NCI-H2171 (cell line): ENCODE measurements at regions not wholly inside any gene's neighbourhood (a gene's known extent, or its start where the extent isn't known, plus 50 kb on each side); places are given as distances from the start of the nearest gene placed in this dataset.

Source experiments
- DNase-seq: peaks from one replicate; lab custom pipeline; 2025; lab: John Stamatoyannopoulos, UW

DNA sequence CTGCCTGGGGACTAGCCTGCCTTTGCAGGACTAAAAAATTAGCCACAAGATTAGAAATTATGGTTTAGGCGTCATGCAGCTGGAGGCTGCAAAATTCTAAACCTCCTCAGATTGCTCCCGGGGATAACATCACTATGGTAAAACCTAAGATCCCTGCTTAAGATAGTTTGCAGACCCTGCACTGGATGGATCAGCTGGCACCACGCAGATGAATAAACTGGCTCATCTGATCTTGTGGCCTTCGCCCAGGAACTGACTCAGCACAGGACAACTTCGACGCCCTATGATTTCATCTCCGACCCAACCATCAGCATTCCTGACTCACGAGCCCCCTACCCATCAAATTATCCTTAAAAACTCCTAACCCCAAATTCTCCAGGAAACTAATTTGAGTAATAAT lies 482.4 kb downstream of the SPRY1 start:
- no peak for DNase-seq

DNA sequence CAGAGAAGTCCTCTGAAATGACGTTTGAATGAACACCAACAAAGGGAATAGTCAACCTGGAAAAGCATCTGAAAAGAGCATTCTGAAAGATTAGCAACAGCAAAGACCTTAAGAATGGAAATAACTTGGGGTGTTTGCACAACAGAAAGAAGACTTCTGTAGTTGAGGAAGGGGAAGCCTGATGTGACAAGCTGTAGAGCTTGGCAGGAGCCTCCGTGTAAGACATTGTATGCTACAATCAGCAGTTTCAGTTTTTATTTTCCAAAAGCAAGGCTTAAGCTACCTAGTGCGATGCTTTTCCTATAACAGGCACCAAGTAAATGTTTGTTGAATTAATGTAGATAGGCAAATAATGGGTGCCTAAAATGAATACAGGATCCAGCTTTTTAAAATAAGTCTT lies 484.0 kb downstream of the SPRY1 start:
- no peak for DNase-seq

DNA sequence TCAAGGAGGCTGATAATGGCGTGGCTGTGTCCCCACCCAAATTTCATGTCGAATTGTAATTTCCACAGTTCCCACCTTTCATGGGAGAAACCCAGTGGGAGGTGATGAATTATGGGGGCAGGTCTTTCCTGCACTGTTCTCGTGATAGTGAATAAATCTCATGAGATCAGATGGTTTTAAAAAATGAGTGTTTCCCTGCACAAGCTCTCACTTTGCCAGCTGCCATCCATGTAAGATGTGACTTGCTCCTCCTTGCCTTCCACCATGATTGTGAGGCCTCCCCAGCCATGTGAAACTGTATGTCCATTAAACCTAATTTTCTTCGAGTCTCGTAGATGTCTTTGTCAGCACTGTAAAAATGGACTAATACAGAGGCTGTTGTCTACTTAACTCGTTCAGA lies 488.3 kb downstream of the SPRY1 start:
- DNase-seq, result no peak

DNA sequence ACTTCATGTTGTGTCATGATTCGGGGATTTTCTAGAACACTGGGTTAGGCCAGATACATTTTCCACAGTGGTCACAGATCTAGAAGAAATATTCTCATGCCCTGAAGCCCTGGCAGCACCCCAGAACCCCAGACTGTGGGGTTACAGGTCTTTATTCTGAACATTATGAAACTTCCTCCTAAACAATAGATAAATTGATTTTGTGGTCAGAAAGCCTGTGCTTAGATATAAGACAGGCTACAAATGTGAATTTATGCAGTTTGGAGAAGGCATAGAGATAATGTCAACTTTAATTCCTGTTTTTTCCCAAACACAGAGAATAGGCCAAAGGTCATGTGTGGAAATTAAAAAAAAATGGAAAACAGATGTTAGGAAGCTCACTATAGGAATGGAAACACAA lies 492.9 kb downstream of the SPRY1 start:
- DNase-seq, result no peak

DNA sequence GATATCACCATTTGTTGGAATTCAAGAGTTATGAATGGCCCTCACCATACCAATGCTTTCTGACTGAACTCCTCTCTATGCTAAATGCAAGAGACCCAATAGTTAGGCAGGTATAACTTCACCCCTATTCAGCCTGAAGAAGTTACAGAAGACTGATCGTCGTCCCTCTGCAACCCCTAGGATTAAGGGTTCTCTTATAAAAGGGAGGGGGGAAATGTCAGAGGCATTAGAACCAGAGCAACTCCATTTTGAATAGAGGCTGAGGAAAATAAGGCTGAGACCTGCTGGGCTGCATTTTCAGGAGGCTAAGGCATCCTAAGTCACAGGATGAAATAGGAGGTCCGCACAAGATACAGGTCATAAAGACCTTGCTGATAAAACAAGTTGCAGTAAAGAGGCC lies 494.3 kb downstream of the SPRY1 start:
- DNase-seq, result no peak

DNA sequence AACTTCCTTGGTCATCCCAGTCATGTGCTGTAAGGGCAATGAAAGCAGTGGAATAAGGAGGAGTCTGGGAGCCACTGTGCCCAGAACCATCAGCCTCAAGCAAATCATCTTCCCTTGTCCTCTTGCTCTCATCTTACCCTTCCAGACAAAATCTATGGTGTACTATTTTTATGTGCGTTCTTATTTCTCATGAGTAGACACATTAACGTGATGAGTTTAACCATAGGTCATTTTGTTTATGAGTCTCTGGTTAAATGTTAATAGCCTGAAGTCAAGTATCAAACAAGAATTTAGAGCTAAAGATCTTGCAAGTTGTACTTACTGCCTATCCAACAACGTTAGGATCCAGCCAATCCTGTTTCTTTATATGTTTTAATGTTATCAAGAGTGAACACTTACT lies 495.3 kb downstream of the SPRY1 start:
- no peak for DNase-seq

DNA sequence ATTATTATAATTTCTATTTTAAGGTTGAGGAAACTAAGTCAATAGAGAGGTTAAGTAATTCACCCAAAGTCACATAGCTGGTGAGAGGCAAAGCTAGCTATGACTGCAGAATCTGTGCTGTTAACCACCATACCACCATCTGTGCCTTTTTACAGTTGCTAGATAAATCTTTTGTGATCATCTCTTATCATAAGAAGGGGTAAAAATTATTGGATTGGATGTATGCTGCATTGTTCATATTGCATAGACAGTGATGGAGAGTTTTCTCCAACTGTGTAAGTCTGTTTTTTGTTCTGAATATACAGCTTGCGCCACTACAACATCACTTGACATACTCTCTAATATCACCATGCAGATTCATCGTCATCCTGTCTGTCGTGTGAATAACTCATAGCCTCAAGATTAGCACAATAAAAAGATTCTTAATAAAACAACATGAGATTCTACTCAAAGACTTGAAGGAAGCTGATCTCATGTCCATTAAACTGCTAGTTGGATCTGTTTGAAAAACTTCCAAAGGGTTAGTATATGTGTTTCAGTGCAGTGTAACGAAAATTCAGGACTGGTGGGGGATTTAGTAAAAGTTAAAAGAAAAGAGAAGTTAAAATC lies 495.9 kb downstream of the SPRY1 start:
- DNase-seq, result no peak

DNA sequence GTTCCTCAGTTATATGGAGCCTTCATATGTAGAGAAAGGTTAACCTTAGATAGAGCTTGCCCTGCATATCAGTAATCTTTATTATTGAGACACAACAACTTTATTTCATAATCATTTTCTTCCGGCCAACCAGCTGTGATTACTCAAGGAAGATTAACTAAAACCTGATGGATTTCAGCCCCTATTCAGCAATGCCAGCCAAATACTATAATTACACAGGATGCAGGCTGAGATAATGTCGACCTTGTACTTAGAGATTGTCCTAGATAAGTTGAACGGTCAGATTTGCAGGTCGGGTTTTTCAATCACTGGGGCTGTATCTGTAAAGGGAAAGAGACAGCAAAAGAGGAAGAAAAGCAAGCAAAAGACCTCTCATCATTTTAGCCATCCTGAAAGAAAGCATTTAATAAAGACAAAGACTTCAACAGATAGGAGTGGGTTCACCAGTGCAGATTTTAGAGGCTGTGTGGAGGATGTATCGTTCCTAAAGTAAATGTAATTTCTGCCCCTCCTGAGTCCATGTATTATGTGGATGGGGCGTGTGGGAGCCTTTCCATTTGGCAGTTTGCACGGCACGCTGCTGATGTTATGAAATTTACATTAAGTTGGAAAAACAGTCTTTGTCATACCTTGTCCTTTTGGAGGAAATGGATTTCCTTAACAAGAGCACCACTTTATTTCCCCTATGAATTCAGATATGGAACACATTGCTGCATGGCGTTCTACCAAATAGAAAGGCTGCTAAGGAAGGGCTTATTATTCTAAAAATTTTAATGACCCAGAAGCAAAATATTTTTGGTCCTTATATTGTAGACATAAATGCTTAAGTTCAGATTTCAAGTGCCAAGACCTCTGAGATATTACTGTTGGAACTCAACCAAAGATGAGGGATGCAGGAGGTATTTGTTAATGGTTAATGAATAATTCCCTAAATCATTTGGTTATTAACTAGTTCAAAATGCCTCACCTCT lies 496.7 kb downstream of the SPRY1 start:
- DNase-seq, result no peak

DNA sequence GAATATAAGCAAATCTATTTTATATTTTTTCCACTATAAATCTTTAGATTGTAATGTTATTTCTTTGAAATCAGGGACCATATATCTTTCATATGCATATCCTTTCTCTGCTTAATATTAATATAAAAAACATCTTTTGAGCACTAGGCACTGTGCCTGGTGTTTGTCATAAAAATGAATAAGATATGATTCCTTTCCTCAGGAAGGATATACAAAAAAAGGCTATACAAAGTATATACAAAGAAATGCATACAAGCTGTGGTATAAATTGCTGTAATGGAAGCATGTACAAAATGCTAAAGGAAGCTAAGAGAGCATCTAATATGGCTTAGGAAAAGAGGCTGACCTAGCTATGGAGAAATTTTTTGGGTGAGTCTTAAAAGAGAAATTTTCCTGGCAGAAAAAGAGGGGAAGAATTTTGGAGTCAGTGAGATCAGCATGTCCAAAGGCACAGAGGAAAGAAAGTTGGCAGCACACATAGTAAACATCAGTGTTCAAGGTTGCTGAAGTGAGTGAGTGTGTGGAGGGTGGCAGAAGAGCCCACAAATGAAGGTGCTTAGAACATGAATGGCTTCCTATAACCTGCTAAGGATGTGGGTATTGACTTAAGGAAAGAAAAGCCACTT lies 500.0 kb downstream of the SPRY1 start:
- DNase-seq, result no peak

DNA sequence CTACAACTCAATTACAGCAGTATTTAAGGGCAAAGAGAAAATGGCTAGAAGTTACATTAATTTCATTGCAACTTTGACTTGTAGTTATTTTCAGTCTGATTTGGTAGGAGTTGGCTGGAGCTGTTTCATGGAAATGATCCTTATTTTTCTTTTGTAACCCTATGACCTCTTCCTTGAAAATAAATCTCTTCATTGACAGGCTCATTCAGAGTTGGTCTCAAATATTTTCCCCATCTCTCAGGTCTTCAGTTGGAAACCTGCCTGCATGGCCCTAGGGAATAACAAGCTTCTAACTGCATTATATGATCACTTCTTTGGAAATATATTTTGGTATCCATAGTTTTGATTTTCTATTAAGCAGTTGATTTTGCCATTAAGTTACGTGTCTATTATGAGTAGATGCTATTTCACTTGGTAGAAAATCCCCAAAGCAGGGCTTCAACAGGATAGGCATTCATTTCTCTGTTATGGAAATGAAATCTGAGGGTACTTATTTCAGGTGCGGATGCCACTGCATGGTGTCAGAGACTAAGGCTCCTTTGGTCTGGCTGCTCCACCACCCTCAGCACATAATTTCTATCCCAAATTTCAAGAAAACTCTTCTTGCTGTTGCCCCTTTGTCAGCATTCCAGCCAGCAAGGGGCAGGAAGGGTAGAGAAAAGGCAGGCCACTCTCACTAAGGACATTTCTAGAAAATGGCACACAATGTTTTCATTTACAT lies 502.5 kb downstream of the SPRY1 start:
- DNase-seq, result no peak

DNA sequence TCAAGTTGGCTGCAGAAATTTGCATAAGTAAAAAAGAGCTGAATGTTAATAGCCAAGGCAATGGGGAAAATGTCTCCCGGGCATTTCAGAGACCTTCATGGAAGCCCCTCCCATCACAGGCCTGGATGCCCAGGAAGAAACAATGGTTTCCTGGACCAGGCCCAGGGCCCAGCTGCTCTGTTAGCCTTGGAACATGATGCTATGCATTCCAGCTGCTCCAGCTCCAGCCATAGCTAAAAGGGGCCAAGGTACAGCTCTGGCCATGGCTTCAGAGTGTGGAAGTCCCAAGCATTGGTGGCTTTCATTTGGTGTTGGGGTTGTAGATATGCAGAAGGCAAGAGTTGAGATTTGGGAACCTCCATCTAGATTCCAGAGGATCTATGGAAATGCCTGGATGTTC lies 508.3 kb downstream of the SPRY1 start:
- DNase-seq, result no peak

DNA sequence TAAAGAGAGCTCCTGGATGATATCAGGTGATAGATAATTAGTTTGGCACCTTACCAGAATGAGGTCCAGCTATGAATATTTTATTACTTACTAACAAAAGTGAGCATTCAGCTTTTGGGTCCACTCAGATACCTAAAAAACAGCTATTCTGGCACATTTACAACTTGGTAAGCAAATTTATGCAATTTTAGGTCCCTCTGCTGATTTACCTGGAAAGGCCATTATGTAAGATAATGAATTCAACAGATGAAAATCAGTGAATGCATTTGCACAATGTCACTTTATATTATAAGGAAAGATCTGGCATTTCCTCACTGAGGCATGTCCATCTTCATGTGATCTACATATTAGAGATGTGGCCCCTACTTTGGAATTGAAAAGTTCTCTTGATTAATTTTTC lies 517.0 kb downstream of the SPRY1 start:
- DNase-seq, result no peak

DNA sequence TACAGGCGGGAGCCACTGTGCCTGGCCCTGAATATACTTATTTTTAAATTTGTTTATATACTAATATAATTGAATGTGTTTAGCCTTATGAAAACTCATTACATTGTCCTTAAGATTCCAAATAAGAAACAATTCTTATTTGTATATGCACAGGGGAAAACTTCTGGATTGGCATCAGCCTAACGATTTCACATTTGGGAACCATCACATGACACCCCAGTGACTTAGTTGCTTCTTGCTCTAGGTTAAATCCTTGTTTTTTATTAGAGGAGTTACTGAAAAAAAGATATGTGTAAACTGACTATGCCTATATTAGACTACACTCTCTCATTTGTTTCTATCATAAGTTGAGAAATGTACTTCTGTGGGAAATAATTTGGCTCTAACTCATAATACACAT lies 520.2 kb downstream of the SPRY1 start:
- no peak for DNase-seq

DNA sequence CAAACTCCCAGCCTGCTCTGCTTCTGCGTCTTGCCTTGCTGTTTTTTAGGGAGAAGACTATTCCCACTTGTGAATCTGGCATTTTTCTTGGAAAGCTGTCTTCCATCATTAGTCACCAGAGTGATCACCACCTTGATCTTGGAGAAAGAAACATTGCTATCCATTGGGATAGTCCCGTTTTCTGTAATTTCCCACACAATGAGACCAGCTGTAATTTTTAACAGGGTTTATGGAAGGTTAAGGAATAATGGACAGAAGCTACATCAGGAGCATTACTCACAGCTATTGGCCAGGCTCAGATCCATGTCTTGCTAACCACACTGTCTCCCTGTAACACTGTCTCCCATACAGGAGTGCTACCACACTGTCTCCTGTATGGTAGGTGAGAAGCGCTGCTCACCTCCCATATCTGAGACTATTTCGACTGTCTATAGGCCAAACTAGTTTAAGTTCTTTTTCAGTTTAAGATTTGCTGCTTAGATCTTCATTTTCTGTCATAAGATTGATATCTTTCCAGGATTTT lies 523.0 kb downstream of the SPRY1 start:
- DNase-seq, result no peak

DNA sequence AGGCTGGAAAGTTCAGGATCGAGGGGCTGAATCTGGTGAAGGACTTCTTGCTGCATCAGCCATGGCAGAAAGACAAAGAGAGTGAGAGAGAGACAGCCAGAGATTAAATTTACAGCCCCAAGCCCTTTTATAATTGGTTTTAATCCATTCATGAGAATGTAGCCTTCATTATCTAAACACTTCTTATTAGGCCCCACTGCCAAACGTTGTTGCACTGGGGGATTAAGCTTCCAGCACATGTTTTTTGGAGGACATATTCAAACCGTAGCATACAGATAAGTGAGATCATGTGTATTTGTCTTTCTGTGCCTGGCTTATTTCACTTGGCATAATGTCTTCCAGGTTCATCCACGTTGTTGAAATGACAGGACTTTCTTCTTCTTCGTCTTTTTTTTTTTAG lies 524.7 kb downstream of the SPRY1 start:
- DNase-seq, result no peak

DNA sequence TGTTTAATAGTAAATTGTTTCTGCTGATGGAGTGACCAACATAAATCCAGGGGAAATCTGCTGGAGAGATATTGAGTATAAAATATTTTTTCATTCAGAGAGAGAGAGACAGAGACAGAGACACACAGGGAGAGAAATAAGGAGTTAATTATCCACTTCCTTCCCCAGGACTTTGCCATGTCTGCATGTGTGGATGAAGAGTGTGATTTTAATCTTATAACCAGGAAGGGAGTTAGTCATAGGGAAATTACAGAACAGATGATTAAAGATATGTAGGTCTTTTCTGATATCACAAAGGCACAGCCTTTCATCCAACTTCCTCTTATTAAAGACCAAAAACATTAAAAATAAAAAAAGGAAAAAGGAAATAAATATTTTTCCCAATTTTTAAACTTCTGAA lies 526.3 kb downstream of the SPRY1 start:
- no peak for DNase-seq

DNA sequence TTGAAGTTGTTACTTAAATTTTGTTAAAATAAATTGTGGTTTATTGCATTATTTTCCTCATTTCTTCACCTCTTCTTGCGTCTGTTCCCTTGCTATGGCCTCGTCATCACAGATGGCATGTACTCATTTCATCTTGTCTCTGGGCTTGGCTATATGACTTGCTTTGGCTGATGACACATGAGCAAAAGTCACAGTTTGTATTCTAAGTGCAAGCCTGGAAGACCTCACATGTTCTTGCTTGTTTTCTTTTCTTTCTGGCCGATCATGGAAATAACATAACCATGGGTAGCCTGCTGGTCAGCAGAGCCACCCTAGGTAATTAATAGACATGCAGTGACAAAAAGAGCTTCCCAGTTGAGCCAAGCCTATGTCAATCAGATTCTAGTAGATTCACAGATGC lies 527.9 kb downstream of the SPRY1 start:
- DNase-seq, result no peak

DNA sequence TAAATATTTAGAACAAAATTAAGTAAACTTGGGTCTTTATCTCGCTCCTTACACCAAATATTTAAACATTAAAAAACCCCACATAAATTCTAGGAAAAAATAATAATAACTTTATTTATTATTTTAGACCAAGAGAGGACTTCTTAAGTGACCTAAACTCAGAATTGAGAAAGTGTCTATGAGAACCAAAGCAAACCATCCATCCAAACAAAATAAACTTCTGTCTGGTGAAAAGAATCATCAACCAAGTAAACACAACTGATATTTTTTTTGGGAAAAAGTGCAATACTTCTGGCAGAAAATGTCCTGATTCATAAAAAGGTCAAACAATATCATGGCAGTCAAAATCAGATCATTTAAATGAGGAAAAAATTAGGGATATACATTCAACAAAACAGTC lies 533.0 kb downstream of the SPRY1 start:
- DNase-seq, result no peak

DNA sequence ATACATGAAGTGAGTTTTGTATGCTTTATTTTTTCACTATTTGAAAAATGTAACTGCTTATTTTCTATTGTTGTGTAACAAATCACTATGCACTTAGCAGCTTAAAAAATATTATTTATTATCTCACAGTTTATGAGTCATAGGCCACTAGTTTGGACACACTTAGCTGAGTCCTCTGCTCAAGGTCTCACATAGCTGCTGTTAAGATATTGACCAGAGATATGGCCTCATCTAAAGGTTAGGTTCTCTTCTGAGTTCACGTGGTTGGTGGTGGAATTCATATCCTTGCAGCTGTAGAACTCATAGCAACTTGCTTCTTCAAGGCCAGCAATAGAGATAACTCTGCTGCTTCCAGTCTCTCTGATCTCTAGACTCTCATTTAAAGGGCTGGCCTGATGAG lies 534.4 kb downstream of the SPRY1 start:
- no peak for DNase-seq

DNA sequence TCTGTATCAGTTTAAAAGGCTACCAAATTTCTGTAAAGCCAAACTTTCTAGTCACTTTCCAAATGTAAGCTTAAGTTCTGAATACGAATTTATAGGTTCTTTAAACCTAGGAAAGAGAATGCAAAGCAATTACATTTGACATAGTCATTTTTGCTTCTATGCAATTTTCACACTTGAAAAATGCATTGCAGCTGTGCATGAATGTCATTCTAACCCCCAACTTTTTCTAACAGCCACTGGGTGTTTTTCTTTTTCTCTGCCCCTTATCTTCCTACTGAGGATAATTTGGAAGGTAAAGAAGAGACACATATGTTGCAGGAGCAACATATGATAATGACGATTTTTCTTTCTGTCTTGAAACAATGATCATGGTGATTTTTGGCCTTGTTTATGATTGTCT lies 537.5 kb downstream of the SPRY1 start:
- no peak for DNase-seq

DNA sequence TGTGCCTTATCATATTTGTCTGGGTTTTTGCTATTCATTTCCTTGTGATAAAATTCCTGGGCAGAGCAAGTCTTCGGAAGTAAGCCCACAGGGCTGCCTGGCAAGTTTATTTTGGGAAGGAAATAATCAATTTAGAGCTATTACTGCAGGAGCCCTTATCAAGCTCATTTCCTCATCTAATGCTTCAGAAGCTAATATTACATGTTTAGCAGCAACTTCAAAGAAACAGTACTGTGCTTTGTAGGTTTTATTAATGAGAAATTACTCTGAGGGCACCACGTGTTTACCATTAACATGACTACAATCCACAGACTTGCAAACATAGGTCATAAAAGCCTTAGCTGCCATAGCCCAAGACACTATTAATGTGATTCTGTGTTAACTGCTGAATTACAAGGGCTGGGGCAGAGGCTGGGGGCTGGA lies 540.0 kb downstream of the SPRY1 start:
- no peak for DNase-seq

DNA sequence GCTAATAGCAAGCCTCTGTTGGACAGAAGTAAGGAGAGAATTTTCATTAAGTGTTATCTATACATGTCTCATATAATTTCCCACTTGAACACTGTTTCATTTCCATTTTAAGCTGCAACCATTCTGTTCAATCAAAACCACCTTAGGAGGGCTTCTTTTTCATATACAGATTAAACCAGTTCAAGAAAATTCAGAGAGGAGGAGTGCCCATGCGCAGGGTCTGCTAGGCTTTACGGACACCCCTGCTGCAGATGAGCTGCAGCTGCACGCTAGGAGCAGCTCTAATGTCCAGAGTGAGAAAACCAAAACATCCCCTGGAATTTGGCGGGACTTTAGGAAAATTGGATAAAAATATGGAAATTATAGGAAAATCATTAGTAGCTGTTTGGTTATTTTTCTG lies 541.0 kb downstream of the SPRY1 start:
- no peak for DNase-seq
